GM12878 (cell line): ENCODE measurements at regions not wholly inside any gene's neighbourhood (a gene's known extent, or its start where the extent isn't known, plus 50 kb on each side); places are given as distances from the start of the nearest gene placed in this dataset.

ENCODE experiments used
- ATAC-seq: fragments of 200-7000 bp; cut with Tn5 transposase; 3 replicates; pipeline ENCODE4 v1.9.1; 2020; ENCODE audit warnings: mild to moderate bottlenecking, moderate library complexity
- BruUV-seq: library from RNA; stranded (reverse); fragments of 400-500 nt; replicated peaks from 2 replicates; lab custom pipeline; 2021; lab: Mats Ljungman, UMichigan
- CTCF ChIA-PET: fragments of 300-600 bp; sonication (Branson Sonifier 250); formaldehyde crosslinking; extraction: SDS; loops from one replicate; lab custom pipeline; 2021; ENCODE audit warnings: inconsistent platforms; lab: Yijun Ruan, JAX
- POLR2A ChIA-PET: fragments of 350-600 bp; formaldehyde crosslinking; extraction: SDS; loops from one replicate; lab custom pipeline; 2021; ENCODE audit warnings: inconsistent platforms; lab: Charles Lee
- RAD21 ChIA-PET: fragments of 300-600 bp; sonication (Branson Sonifier 250); formaldehyde crosslinking; loops from one replicate; lab custom pipeline; 2023; ENCODE audit warnings: antibody characterized with exemption; ENCODE audit not compliant: unreplicated experiment; lab: Charles Lee
- SMC1A ChIA-PET: fragments of 300-600 bp; sonication (Branson Sonifier 250); formaldehyde crosslinking; loops from one replicate; lab custom pipeline; 2023; ENCODE audit not compliant: unreplicated experiment, uncharacterized antibody; lab: Charles Lee
- DNase-seq: peaks from one replicate; pipeline ENCODE4 v3.0.0-alpha.2; 2011; ENCODE audit warnings: low read depth, low spot score
- FAIRE-seq: peaks from 3 replicates; lab custom pipeline; 2011; peaks lifted over from hg19 to GRCh38; lab: Jason Lieb, UNC
- H2AFZ ChIP-seq: 2 replicates; pipeline ENCODE4 v1.6.0; 2011; ENCODE audit warnings: low read depth, low read length, control low read depth; ENCODE audit not compliant: control insufficient read depth
- H3K27ac ChIP-seq: 2 replicates; pipeline ENCODE4 v1.5.1; 2011; ENCODE audit warnings: control low read depth; ENCODE audit not compliant: control insufficient read depth, insufficient read depth
- H3K27me3 ChIP-seq, 2 experiments: replicated peaks in 1 of 2; 2 replicates each; pipeline versions ENCODE4 v1.6.0 to v1.6.1; 2011; ENCODE audit warnings: low read length in 1 of 2; ENCODE audit not compliant: control insufficient read depth in 2 of 2, insufficient read depth in 2 of 2
- H3K36me3 ChIP-seq, 2 experiments: 2 replicates each; pipeline ENCODE4 v1.5.1; 2011; ENCODE audit warnings: low read length in 1 of 2; ENCODE audit not compliant: control insufficient read depth in 2 of 2, insufficient read depth in 2 of 2
- H3K4me1 ChIP-seq: 2 replicates; pipeline ENCODE4 v1.6.1; 2011; ENCODE audit warnings: mild to moderate bottlenecking, low read length, moderate library complexity, mixed read lengths; ENCODE audit not compliant: control insufficient read depth, insufficient read depth
- H3K4me2 ChIP-seq: 2 replicates; pipeline ENCODE4 v1.6.0; 2011; ENCODE audit warnings: control low read depth; ENCODE audit not compliant: control insufficient read depth, insufficient read depth
- H3K4me3 ChIP-seq: fragments of 200-600 bp; sonication (generic); 2 replicates; pipeline ENCODE4 v1.5.1; 2016
- H3K79me2 ChIP-seq: 2 replicates; pipeline ENCODE4 v1.6.0; 2011; ENCODE audit warnings: low read length; ENCODE audit not compliant: control insufficient read depth, insufficient read depth
- H3K9ac ChIP-seq: 2 replicates; pipeline ENCODE4 v1.8.0; 2011; ENCODE audit warnings: low read length, control low read depth, mixed read lengths; ENCODE audit not compliant: control insufficient read depth, insufficient read depth
- H3K9me3 ChIP-seq: replicated peaks from 3 replicates; pipeline ENCODE4 v1.5.1; 2011; ENCODE audit warnings: mild to moderate bottlenecking, low read length; ENCODE audit not compliant: control insufficient read depth, insufficient read depth
- H4K20me1 ChIP-seq: 2 replicates; pipeline ENCODE4 v1.6.0; 2011; ENCODE audit not compliant: control insufficient read depth, insufficient read depth
- BACH1 ChIP-seq: fragments of 450-650 bp; IDR thresholded peaks from 2 replicates; pipeline ENCODE4 v1.6.1; 2017; ENCODE audit warnings: mild to moderate bottlenecking, borderline replicate concordance
- BCL11A ChIP-seq: IDR thresholded peaks from 2 replicates; pipeline ENCODE4 v1.6.1; 2011; ENCODE audit warnings: low read depth, low read length
- EGR1 ChIP-seq, 2 experiments: IDR thresholded peaks; 1 replicate in 1 of 2; 2 replicates in 1 of 2; pipeline ENCODE4 v1.6.1; 2011 to 2012; ENCODE audit warnings: low read depth in 2 of 2, low read length in 2 of 2, borderline replicate concordance in 1 of 2, mild to moderate bottlenecking in 1 of 2, moderate library complexity in 1 of 2
- KDM1A ChIP-seq: fragments of 200-600 bp; sonication (generic); IDR thresholded peaks from 2 replicates; pipeline ENCODE4 v1.6.1; 2016; ENCODE audit warnings: borderline replicate concordance
- NFYA ChIP-seq: IDR thresholded peaks from 2 replicates; pipeline ENCODE4 v1.6.1; 2011; ENCODE audit warnings: low read depth, mild to moderate bottlenecking, low read length, improper control_type of control experiment, borderline replicate concordance
- TCF3 ChIP-seq: IDR thresholded peaks from 2 replicates; pipeline ENCODE4 v1.6.1; 2012; ENCODE audit warnings: low read depth, mild to moderate bottlenecking, low read length, borderline replicate concordance; ENCODE audit not compliant: insufficient read depth
- ZNF384 ChIP-seq: IDR thresholded peaks from 2 replicates; pipeline ENCODE4 v1.6.1; 2012; ENCODE audit warnings: low read depth, mild to moderate bottlenecking, low read length, improper control_type of control experiment, borderline replicate concordance
- WGBS: methylation state at CpG from one replicate; pipeline ENCODE4 v1.1.6; 2016; ENCODE audit warnings: low lambda C conversion rate; ENCODE audit not compliant: insufficient replicate concordance, insufficient coverage; ENCODE audit errors: missing lambda C conversion rate; 5-methylcytosine and 5-hydroxymethylcytosine counted together
- in situ Hi-C: fragments of 300-500 bp; cut with MboI; formaldehyde crosslinking; loops from 9 replicates; pipeline ENCODE4 v1.14.3; 2018; ENCODE audit warnings: mixed read lengths
- intact Hi-C: fragments of 100-400 bp; cut with micrococcal nuclease; formaldehyde crosslinking; loops from one replicate; pipeline ENCODE4 v1.14.2; 2022; ENCODE audit not compliant: unreplicated experiment

DNA sequence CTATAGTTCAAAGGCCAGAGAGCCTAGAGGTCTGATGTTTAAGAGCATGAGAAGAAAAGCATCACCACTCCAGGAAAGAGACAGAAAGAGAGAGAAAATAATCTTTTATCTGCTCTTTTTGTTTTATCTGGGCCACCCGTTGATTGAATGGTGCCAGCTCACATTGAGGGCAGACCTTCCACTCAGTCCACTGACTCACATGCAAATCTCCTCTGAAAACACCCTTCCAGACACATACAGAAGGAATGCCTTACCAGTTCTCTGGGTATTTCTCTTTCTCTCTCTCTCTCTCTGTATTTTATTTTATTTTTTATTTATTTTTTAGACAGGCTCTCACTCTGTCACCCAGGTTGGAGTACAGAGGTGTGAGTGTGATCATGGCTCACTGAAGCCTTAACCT lies 252.5 kb downstream of the DTHD1 start (continued):
- TF ChIP-seq NFYA, result no peak
- no peak for TF ChIP-seq EGR1 (IDR thresholded peaks at IDR 0.05; ENCODE audit: borderline replicate concordance in 1 of 2, low read depth in 2 of 2, low read length in 2 of 2)

DNA sequence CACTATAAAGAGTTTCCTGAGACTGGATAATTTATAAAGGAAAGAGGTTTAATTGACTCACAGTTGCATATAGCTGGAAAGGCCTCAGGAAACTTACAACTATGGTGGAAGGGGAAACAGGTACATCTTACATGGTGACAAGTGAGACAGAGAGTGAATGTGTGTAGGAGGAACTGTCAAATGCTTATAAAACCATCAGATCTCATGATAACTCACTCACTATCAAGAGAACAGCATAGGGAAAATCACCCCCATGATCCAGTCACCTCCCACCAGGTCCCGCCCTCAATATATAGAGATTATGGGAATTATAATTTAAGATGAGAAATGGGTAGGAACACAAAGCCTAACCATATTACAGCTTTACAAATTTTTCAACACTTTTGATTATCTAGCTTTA lies 266.0 kb downstream of the DTHD1 start:
- H4K20me1 ChIP-seq, result no peaks in the 10 kb centered on the region
- ChIA-PET POLR2A (no interaction called here), RAD21 (interaction anchor here (1.0 to 1.2 kb wide), 2 partner anchors 12 to 21 kb away, joined by 3 read pairs; no protein-coding TSS in a partner anchor), SMC1A (interaction anchor here (1.2 to 2.4 kb wide), 2 partner anchors 10 to 14 kb away, joined by 4 to 7 read pairs; no protein-coding TSS in a partner anchor), CTCF (interaction anchor here (0.9 to 1.5 kb wide), 2 partner anchors 108 to 133 kb away, joined by 3 read pairs; no protein-coding TSS in a partner anchor)
- no peak for ATAC-seq
- no peak overlapping the region for H3K9ac ChIP-seq
- in situ Hi-C loops (no loop called here), intact Hi-C loops (no loop called here)
- no peaks in the 10 kb centered on the region; the same call in 1 of the 2 replicates for H3K4me1 ChIP-seq
- TF ChIP-seq ZNF384 (no peak), BACH1 (no peak), TCF3 (no peak), KDM1A (no peak), BCL11A (no peak)
- H3K27ac ChIP-seq, result no peak overlapping the region
- no peaks in the 10 kb centered on the region for H3K79me2 ChIP-seq
- H3K27me3 ChIP-seq, result no peaks in the 10 kb centered on the region
- no peak overlapping the region for H3K4me2 ChIP-seq
- no peaks in the 10 kb centered on the region for H3K36me3 ChIP-seq
- WGBS, result 90% methylated on average over 1 of the region's 1 CpG
- no peak overlapping the region; the same call in 1 of the 2 replicates for H2AFZ ChIP-seq
- no peak for FAIRE-seq
- no peak overlapping the region for H3K4me3 ChIP-seq
- BruUV-seq, result no TSS peak
- DNase-seq, result no peak
- H3K9me3 ChIP-seq, result no peaks in the 10 kb centered on the region
